Muscle of leg (tissue), 3 donors: ENCODE measurements at regions not wholly inside any gene's neighbourhood (a gene's known extent, or its start where the extent isn't known, plus 50 kb on each side); places are given as distances from the start of the nearest gene placed in this dataset.

Source experiments
- DNase-seq: peaks from one replicate; pipeline ENCODE4 v3.0.0; 2013
- H3K27ac ChIP-seq: one replicate; pipeline ENCODE4 v1.5.1; 2013; ENCODE audit warnings: mild to moderate bottlenecking, low read length, control low read depth
- H3K27me3 ChIP-seq: one replicate; pipeline ENCODE4 v1.6.1; 2013; ENCODE audit warnings: low read length; ENCODE audit not compliant: control insufficient read depth, insufficient read depth
- H3K36me3 ChIP-seq: one replicate; pipeline ENCODE4 v1.6.1; 2013; ENCODE audit warnings: low read length; ENCODE audit not compliant: control insufficient read depth, insufficient read depth
- H3K4me1 ChIP-seq: one replicate; pipeline ENCODE4 v1.6.1; 2013; ENCODE audit warnings: low read length; ENCODE audit not compliant: control insufficient read depth, insufficient read depth
- H3K4me3 ChIP-seq: one replicate; pipeline ENCODE4 v1.5.1; 2013; ENCODE audit warnings: low read length, control low read depth
- H3K9me3 ChIP-seq: replicated peaks from 2 replicates; pipeline ENCODE4 v1.6.1; 2013; ENCODE audit warnings: low read depth, low read length; ENCODE audit not compliant: control insufficient read depth
- WGBS: methylation state at CpG from one replicate; pipeline ENCODE4 v1.1.5; 2013; ENCODE audit warnings: missing lambda C conversion rate; ENCODE audit not compliant: insufficient coverage; 5-methylcytosine and 5-hydroxymethylcytosine counted together

DNA sequence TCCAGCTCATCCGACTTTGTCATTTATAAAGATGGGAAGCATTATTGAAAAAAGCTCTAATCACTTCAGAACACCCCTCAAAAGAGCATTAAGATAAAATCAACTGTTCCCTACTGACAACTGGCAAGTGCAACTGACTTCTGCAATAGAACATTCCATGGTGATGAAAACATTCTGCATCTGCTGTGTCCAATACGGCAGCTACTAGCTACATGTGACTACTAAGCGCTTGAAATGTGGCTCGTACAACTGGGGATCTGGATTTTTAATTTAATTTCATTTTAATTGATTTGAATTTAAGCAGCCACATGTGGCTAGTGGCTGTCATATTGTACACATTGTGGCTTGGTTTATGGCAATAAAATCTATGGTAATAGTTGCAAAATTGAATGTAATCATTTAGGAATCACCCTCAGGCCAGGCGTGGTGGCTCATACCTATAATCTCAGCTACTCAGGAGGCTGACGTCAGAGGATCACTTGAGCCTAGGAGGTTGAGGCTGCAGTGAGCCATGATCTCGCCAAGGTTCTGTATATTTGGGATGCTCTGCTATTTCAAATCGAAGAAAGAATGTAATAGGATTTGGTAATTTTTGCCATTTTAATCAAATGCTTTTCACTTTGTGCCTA, 390.3 kb downstream of the GABRB3 start:
- H3K4me1 ChIP-seq: peaks cover 6% of the 10 kb centered on the region
- no peaks in the 10 kb centered on the region for H3K36me3 ChIP-seq
- no peak for DNase-seq
- peaks cover under 1% of the 10 kb centered on the region for H3K9me3 ChIP-seq
- no peak overlapping the region for H3K4me3 ChIP-seq
- H3K27ac ChIP-seq: no peak overlapping the region
- no peaks in the 10 kb centered on the region for H3K27me3 ChIP-seq
- no CpG with 5 or more reads among the region's 8 CpGs for WGBS

DNA sequence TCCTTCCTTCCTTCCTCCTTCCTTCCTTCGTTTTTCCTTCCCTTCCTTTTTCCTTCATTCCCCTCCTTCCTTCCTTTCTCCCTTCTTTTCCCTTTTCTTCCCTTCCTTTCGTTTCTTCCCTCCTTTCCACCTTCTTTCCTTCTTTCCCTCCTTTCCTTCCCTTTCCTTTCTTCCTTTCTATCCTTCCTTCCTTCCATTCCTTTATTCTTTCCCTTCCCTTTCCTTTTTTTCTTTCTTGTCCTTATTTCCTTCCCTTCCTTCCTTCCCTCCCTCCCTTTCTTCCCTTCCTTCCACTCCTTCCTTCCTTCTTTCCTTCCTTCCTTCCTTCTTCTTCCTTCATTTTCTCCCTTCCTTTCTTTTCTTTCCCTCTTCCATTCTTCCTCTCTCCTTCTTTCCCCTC, 394.6 kb downstream of the GABRB3 start:
- 60% methylated on average over 2 of the region's 2 CpGs for WGBS
- Histone ChIP-seq H3K4me1 (peaks cover 6% of the 10 kb centered on the region), H3K4me3 (no peak overlapping the region), H3K27ac (no peak overlapping the region), H3K36me3 (no peaks in the 10 kb centered on the region), H3K27me3 (no peaks in the 10 kb centered on the region), H3K9me3 (peaks cover 10% of the 10 kb centered on the region)
- no peak for DNase-seq

DNA sequence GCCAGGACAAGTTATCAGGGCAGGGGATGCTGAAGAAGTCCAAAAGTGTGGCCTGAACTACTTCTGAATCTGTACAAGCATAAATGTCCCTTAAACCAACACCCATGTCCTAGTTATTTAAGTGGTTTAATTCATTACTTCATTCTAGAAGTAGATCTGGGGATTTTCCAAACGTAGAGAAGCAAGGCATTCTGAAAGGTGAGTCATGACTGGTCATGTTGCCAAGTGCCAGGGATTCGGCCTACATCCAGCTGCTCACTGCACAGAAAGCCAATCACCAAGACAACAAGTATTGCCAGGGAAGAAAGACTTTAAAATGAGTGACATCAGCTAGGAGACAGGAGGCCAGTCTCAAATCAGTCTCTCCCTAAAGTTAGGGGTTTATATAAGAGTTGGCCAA, 396.6 kb downstream of the GABRB3 start:
- Histone ChIP-seq H3K4me1 (no peaks in the 10 kb centered on the region), H3K36me3 (no peaks in the 10 kb centered on the region), H3K27ac (no peak overlapping the region), H3K9me3 (peaks cover 10% of the 10 kb centered on the region), H3K4me3 (no peak overlapping the region), H3K27me3 (no peaks in the 10 kb centered on the region)
- WGBS: no CpG with 5 or more reads among the region's 2 CpGs
- no peak for DNase-seq

DNA sequence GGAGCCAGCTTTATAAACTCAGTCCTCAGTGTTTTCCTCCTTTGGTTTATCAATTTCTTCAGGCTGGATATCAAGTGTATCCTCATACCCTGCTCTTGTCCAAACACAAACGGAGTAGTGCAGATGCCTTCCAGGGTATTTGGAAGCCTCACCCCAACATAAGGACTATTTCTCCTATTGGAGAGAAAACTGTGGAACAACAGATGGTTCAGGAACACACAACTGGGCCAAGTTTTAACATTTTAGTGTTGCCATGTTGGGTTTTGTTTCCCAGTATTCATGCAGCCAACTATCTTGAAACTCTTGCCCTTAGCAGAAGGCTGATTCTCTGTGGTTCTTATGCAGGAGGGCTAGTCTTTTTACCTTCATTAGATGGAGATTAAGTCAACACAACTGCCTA, 398.1 kb downstream of the GABRB3 start:
- H3K4me3 ChIP-seq: no peak overlapping the region
- no peaks in the 10 kb centered on the region for H3K4me1 ChIP-seq
- WGBS: no CpG with 5 or more reads among the region's 1 CpG
- DNase-seq: no peak
- H3K27ac ChIP-seq: no peak overlapping the region
- H3K9me3 ChIP-seq: peaks cover 10% of the 10 kb centered on the region
- no peaks in the 10 kb centered on the region for H3K36me3 ChIP-seq
- no peaks in the 10 kb centered on the region for H3K27me3 ChIP-seq

DNA sequence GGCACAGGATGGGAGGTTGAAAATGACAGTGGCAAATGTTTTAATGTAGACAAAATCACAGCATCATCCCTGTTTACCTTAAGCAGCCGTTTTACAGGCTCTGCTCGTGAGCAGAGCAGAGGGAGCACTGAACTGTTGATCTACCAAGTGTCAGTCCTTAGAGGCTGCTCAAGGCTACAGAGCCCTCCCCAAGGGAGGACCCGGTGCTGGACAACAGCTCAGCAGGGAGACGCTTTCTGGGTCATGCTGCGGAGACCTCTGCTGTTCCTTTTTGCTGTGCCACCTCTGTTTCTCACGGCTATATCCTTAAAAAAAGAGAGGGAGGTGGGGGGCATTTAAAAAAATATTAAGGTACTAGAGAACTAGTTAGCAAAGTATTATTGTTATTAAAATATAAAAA, 400.2 kb downstream of the GABRB3 start:
- Histone ChIP-seq H3K27ac (no peak overlapping the region), H3K4me3 (no peak overlapping the region), H3K4me1 (no peaks in the 10 kb centered on the region), H3K9me3 (peaks cover 10% of the 10 kb centered on the region), H3K27me3 (no peaks in the 10 kb centered on the region), H3K36me3 (no peaks in the 10 kb centered on the region)
- 51% methylated on average over 3 of the region's 6 CpGs for WGBS
- no peak for DNase-seq

DNA sequence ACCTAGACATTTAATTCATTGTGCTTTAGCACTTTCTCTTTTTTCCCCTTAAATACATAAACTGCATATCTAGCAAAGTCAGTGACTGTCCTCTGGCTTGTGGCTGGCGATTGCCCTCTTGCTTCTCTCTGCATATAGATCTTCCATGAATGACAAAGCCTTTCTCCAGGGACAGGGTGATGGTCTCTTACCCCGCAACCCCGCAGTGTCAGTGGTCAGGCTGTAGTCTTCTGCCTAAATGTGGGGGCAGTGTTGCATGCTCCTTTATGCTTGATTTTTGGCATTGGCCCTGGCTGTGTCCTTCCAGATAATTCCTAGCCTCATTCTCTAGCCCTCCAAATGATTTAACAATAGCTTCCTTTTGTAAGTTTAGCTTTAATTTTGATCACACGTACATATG, 407.8 kb downstream of the GABRB3 start:
- no peak overlapping the region for H3K27ac ChIP-seq
- H3K4me1 ChIP-seq: no peaks in the 10 kb centered on the region
- 100% methylated on average over 1 of the region's 4 CpGs for WGBS
- no peak overlapping the region for H3K4me3 ChIP-seq
- no peak for DNase-seq
- no peaks in the 10 kb centered on the region for H3K27me3 ChIP-seq
- no peaks in the 10 kb centered on the region for H3K9me3 ChIP-seq
- H3K36me3 ChIP-seq: no peaks in the 10 kb centered on the region

DNA sequence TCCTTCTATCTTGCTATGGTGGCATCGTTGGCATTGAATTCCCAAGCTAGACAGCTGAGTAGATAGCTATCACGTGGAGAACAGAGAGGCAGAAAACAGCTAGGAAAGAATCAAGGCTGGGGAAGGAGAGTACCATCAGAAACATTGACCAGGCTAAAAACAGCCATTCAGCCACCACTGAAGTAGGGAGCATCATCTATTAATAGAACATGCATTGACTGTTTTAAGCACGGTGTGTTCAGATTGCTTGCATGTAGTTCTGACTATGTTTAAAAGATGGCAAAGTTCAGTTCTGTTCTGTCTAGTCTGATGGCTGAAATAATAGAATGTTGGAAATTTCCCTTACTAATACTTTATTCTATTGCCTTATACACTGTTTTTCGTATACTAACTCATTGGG, 413.0 kb downstream of the GABRB3 start:
- Histone ChIP-seq H3K36me3 (no peaks in the 10 kb centered on the region), H3K27ac (no peak overlapping the region), H3K4me1 (no peaks in the 10 kb centered on the region), H3K4me3 (no peak overlapping the region), H3K27me3 (no peaks in the 10 kb centered on the region), H3K9me3 (no peaks in the 10 kb centered on the region)
- 0% methylated on average over 1 of the region's 4 CpGs for WGBS
- DNase-seq: no peak

DNA sequence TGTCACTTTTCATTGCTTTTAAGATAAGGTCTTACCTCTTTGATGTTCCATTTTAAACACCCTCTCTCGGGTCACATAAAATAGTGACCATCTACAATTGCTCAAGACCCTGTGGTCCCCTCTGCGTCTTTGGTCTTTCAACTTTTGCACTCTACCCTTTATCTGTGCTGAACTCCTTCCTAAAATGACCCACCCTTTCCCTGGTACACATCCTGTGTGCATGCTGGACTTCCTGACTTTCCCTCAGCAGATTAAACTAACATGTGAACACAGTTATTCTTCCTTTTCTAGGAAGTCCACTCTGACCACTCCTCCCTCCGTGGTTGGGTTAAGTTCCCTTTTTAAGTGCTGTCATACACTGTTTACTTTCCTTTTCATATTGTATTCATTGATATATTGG, 414.2 kb downstream of the GABRB3 start:
- WGBS: 66% methylated on average over 2 of the region's 3 CpGs
- H3K36me3 ChIP-seq: no peaks in the 10 kb centered on the region
- no peaks in the 10 kb centered on the region for H3K27me3 ChIP-seq
- H3K27ac ChIP-seq: no peak overlapping the region
- H3K4me1 ChIP-seq: no peaks in the 10 kb centered on the region
- H3K4me3 ChIP-seq: no peak overlapping the region
- no peaks in the 10 kb centered on the region for H3K9me3 ChIP-seq
- no peak for DNase-seq

DNA sequence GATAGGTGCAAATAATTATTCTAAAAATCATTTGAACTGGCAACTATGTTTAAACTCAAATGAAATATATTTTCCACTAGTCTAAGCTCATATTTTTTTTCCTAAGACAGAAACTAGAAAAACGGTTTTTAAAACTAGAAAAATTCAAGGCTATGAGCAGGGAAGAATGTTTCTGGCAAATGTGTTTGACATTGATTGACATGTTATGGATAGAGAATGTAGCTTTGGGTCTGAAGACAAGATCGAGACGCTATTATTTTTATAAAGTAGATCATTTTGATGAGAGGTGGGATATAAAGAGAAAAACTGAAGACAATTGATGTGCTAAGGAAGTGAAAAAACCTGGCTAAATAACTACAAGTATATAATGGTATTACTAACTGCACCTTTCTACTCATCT, 415.2 kb downstream of the GABRB3 start:
- H3K4me1 ChIP-seq: no peaks in the 10 kb centered on the region
- H3K4me3 ChIP-seq: no peak overlapping the region
- H3K36me3 ChIP-seq: no peaks in the 10 kb centered on the region
- no peak for DNase-seq
- no peaks in the 10 kb centered on the region for H3K27me3 ChIP-seq
- no CpG with 5 or more reads among the region's 3 CpGs for WGBS
- H3K27ac ChIP-seq: no peak overlapping the region
- H3K9me3 ChIP-seq: no peaks in the 10 kb centered on the region

DNA sequence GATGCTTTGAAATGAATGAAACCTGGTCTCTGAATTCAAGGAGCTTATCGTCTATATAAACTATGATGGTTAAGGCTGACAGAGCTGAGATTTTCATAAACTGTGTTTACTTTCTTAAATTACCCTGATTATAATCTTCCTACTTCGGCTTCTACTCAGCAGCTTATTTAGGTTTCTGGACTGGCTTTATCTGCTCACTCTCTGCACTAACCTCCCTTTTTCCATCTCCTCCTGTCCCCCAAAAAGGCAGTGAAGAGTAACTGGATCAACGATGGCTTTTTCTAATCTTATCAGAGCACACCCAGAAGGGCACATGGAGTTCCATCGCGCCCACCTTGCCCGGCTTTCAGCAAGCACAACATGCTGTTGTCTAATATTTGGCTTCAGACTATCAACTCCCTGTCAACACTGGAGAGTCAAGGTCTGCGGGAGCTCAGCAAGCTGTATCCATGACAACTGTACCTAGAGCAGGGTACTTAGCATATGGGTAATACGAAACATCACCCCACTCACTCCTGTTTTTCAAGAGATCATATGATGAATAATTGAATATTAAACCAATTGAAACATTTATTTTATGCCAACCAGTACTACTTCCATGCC, 417.3 kb downstream of the GABRB3 start:
- no peaks in the 10 kb centered on the region for H3K9me3 ChIP-seq
- DNase-seq: no peak
- H3K27me3 ChIP-seq: no peaks in the 10 kb centered on the region
- no peaks in the 10 kb centered on the region for H3K36me3 ChIP-seq
- no peak overlapping the region for H3K27ac ChIP-seq
- no peak overlapping the region for H3K4me3 ChIP-seq
- no peaks in the 10 kb centered on the region for H3K4me1 ChIP-seq
- WGBS: 60% methylated on average over 2 of the region's 8 CpGs

DNA sequence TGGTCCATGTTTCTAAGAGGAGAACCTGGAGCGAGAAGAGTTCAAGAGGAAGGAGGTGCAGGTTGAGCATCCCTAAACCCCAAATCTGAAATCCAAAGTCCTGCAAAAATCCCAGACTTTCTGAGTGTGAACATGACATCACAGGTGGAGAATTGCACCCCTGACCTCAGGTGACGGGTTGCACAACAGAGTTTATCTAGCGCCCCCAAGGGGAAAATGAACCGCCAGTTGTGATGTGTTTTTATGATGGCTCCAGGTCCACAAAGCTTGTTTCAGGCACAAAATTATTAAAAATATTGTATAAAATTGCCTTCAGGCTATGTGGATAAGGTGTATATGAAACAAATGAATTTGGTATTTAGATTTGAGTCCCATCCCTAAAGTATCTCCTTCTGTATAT, 420.0 kb downstream of the GABRB3 start:
- DNase-seq: no peak
- Histone ChIP-seq H3K4me1 (no peaks in the 10 kb centered on the region), H3K27me3 (no peaks in the 10 kb centered on the region), H3K9me3 (no peaks in the 10 kb centered on the region), H3K36me3 (no peaks in the 10 kb centered on the region), H3K27ac (no peak overlapping the region), H3K4me3 (no peak overlapping the region)
- WGBS: no CpG with 5 or more reads among the region's 4 CpGs
